Ammon's horn (tissue), 1 donor: ENCODE measurements at regions not wholly inside any gene's neighbourhood (a gene's known extent, or its start where the extent isn't known, plus 50 kb on each side); places are given as distances from the start of the nearest gene placed in this dataset.
"Not testable (repeated sequence)": the region's sequence is repeated elsewhere in the genome, so short reads cannot be mapped to it uniquely, and the experiment has no call there.

Experiments
- DNase-seq: peaks from one replicate; pipeline ENCODE4 v3.0.0-alpha.2; 2016; ENCODE audit warnings: low spot score

GRCh38 chr7:156012412-156012811 is 200.1 kb upstream of the SHH start:
- no peak for DNase-seq

GRCh38 chr7:156009569-156009968 is 197.3 kb upstream of the SHH start:
- DNase-seq: no peak

- not testable (repeated sequence) for DNase-seq
These were observed 194.6 kb upstream of the SHH start for GRCh38 chr7:156006876-156007275.

- DNase-seq: no peak
These were observed 193.8 kb upstream of the SHH start for GRCh38 chr7:156006024-156006423.

- no peak for DNase-seq
These were observed 193.0 kb upstream of the SHH start for GRCh38 chr7:156005202-156005691.

GRCh38 chr7:156004265-156005201 is 192.3 kb upstream of the SHH start:
- no peak for DNase-seq

GRCh38 chr7:156003220-156004162 is 191.2 kb upstream of the SHH start:
- no peak for DNase-seq

- DNase-seq: no peak
These were observed 190.3 kb upstream of the SHH start for GRCh38 chr7:156002362-156003066.

- no peak for DNase-seq
These were observed 189.4 kb upstream of the SHH start for GRCh38 chr7:156001496-156002260.

GRCh38 chr7:156000601-156001396 is 188.5 kb upstream of the SHH start:
- DNase-seq: no peak

GRCh38 chr7:155999631-156000489 is 187.6 kb upstream of the SHH start:
- no peak for DNase-seq

GRCh38 chr7:155998766-155999630 is 186.7 kb upstream of the SHH start:
- DNase-seq: no peak

GRCh38 chr7:155998328-155998691 is 186.0 kb upstream of the SHH start:
- no peak for DNase-seq

GRCh38 chr7:155997431-155998327 is 185.4 kb upstream of the SHH start:
- no peak for DNase-seq

- DNase-seq: no peak
These were observed 184.5 kb upstream of the SHH start for GRCh38 chr7:155996718-155997280.

GRCh38 chr7:155995183-155995612 is 182.9 kb upstream of the SHH start:
- no peak for DNase-seq

GRCh38 chr7:155994279-155994811 is 182.1 kb upstream of the SHH start:
- no peak for DNase-seq
